H9 (cell line): ENCODE measurements at regions not wholly inside any gene's neighbourhood (a gene's known extent, or its start where the extent isn't known, plus 50 kb on each side); places are given as distances from the start of the nearest gene placed in this dataset.

Source experiments
- DNase-seq: peaks from one replicate; pipeline ENCODE4 v3.0.0-alpha.2; 2017
- H2AFZ ChIP-seq: one replicate; pipeline ENCODE4 v1.6.1; 2013; ENCODE audit warnings: mild to moderate bottlenecking, low read length, control low read depth, moderate library complexity
- H2AK5ac ChIP-seq: 2 replicates; pipeline ENCODE4 v1.6.1; 2013; ENCODE audit warnings: low read length, control low read depth, mixed read lengths; ENCODE audit not compliant: insufficient read length
- H2BK120ac ChIP-seq: one replicate; pipeline ENCODE4 v1.6.1; 2013; ENCODE audit warnings: low read depth, mild to moderate bottlenecking, low read length, control low read depth, inconsistent platforms; ENCODE audit not compliant: poor library complexity, severe bottlenecking
- H2BK12ac ChIP-seq: 2 replicates; pipeline ENCODE4 v1.6.1; 2013; ENCODE audit warnings: low read length, control low read depth, mixed read lengths, low read depth; ENCODE audit not compliant: insufficient read length
- H2BK15ac ChIP-seq: 2 replicates; pipeline ENCODE4 v1.6.1; 2013; ENCODE audit warnings: low read depth, low read length, control low read depth
- H2BK20ac ChIP-seq: one replicate; pipeline ENCODE4 v1.6.1; 2013; ENCODE audit warnings: low read depth, mild to moderate bottlenecking, low read length, control low read depth, inconsistent platforms; ENCODE audit not compliant: poor library complexity, severe bottlenecking
- H2BK5ac ChIP-seq: 2 replicates; pipeline ENCODE4 v1.6.1; 2013; ENCODE audit warnings: low read length, control low read depth, mixed read lengths; ENCODE audit not compliant: insufficient read length
- H3K14ac ChIP-seq: 2 replicates; pipeline ENCODE4 v1.6.1; 2013; ENCODE audit warnings: low read length, control low read depth; ENCODE audit not compliant: insufficient read depth
- H3K18ac ChIP-seq: 2 replicates; pipeline ENCODE4 v1.6.1; 2013; ENCODE audit warnings: low read depth, mild to moderate bottlenecking, mixed read lengths, low read length, control low read depth; ENCODE audit not compliant: insufficient read length
- H3K23ac ChIP-seq: 2 replicates; pipeline ENCODE4 v1.6.1; 2013; ENCODE audit warnings: low read length, control low read depth, mixed read lengths, low read depth; ENCODE audit not compliant: insufficient read length
- H3K23me2 ChIP-seq: 2 replicates; pipeline ENCODE4 v1.6.1; 2013; ENCODE audit warnings: low read depth, mild to moderate bottlenecking, mixed read lengths, low read length, control low read depth; ENCODE audit not compliant: insufficient read length, poor library complexity, severe bottlenecking
- H3K27ac ChIP-seq: 2 replicates; pipeline ENCODE4 v1.5.1; 2013; ENCODE audit warnings: low read length, control low read depth, mixed read lengths, low read depth; ENCODE audit not compliant: insufficient read length
- H3K27me3 ChIP-seq: 2 replicates; pipeline ENCODE4 v1.6.1; 2013; ENCODE audit warnings: low read length, control low read depth, inconsistent platforms; ENCODE audit not compliant: insufficient read depth
- H3K4ac ChIP-seq: 2 replicates; pipeline ENCODE4 v1.6.1; 2013; ENCODE audit warnings: low read depth, mild to moderate bottlenecking, control low read depth, inconsistent platforms, low read length, moderate library complexity
- H3K4me1 ChIP-seq: 2 replicates; pipeline ENCODE4 v1.6.1; 2013; ENCODE audit warnings: low read length, control low read depth, inconsistent platforms; ENCODE audit not compliant: insufficient read depth
- H3K4me2 ChIP-seq: 2 replicates; pipeline ENCODE4 v1.6.1; 2013; ENCODE audit warnings: low read length, control low read depth, mixed read lengths; ENCODE audit not compliant: insufficient read length, insufficient read depth
- H3K56ac ChIP-seq: 2 replicates; pipeline ENCODE4 v1.6.1; 2013; ENCODE audit warnings: low read depth, mild to moderate bottlenecking, mixed read lengths, low read length, control low read depth; ENCODE audit not compliant: insufficient read length
- H3K79me1 ChIP-seq: 2 replicates; pipeline ENCODE4 v1.6.1; 2013; ENCODE audit warnings: low read depth, mild to moderate bottlenecking, moderate library complexity, low read length, control low read depth, inconsistent platforms; ENCODE audit not compliant: insufficient read depth, poor library complexity, severe bottlenecking
- H3K79me2 ChIP-seq: 2 replicates; pipeline ENCODE4 v1.6.1; 2013; ENCODE audit warnings: low read length, control low read depth, inconsistent platforms; ENCODE audit not compliant: insufficient read depth
- H3K9ac ChIP-seq: 2 replicates; pipeline ENCODE4 v1.6.1; 2013; ENCODE audit warnings: low read length, control low read depth, mixed read lengths; ENCODE audit not compliant: insufficient read length; ENCODE audit errors: extremely low read depth
- H3K9me3 ChIP-seq: one replicate; pipeline ENCODE4 v1.6.1; 2013; ENCODE audit warnings: low read depth, low read length, inconsistent platforms; ENCODE audit not compliant: control insufficient read depth
- H3T11ph ChIP-seq: one replicate; pipeline ENCODE4 v1.6.1; 2013; ENCODE audit warnings: mild to moderate bottlenecking, low read length, control low read depth, inconsistent platforms
- H4K20me1 ChIP-seq: one replicate; pipeline ENCODE4 v1.6.1; 2013; ENCODE audit not compliant: control insufficient read depth, insufficient read length, insufficient read depth
- H4K5ac ChIP-seq: 2 replicates; pipeline ENCODE4 v1.6.1; 2013; ENCODE audit warnings: low read depth, mild to moderate bottlenecking, mixed read lengths, low read length, control low read depth; ENCODE audit not compliant: insufficient read length
- H4K8ac ChIP-seq: replicated peaks from 2 replicates; pipeline ENCODE4 v1.6.1; 2013; ENCODE audit warnings: low read length, control low read depth, mixed read lengths, low read depth; ENCODE audit not compliant: insufficient read length
- H4K91ac ChIP-seq: 2 replicates; pipeline ENCODE4 v1.6.1; 2013; ENCODE audit warnings: low read depth, mild to moderate bottlenecking, moderate library complexity, mixed read lengths, low read length, control low read depth; ENCODE audit not compliant: insufficient read length
- H3K27ac Mint-ChIP-seq, 3 experiments: 2 replicates in 2 of 3; 3 replicates in 1 of 3; pipeline ENCODE4 v1.8.0; 2020 to 2021; ENCODE audit warnings: mixed read lengths in 3 of 3, mild to moderate bottlenecking in 1 of 3, moderate library complexity in 1 of 3
- H3K27me3 Mint-ChIP-seq: 2 replicates; pipeline ENCODE4 v1.8.0; 2021; ENCODE audit warnings: low read depth, mild to moderate bottlenecking, moderate library complexity, mixed read lengths
- H3K36me3 Mint-ChIP-seq, 3 experiments: 2 replicates in 2 of 3; 3 replicates in 1 of 3; pipeline ENCODE4 v1.8.0; 2020 to 2021; ENCODE audit warnings: low read depth in 3 of 3, mixed read lengths in 3 of 3; ENCODE audit not compliant: insufficient read depth in 1 of 3
- H3K4me1 Mint-ChIP-seq, 2 experiments: 2 replicates each; pipeline ENCODE4 v1.8.0; 2020; ENCODE audit warnings: mixed read lengths in 2 of 2
- H3K4me3 Mint-ChIP-seq, 2 experiments: 2 replicates in 1 of 2; 3 replicates in 1 of 2; pipeline ENCODE4 v1.8.0; 2020 to 2021; ENCODE audit warnings: mild to moderate bottlenecking in 2 of 2, mixed read lengths in 2 of 2, moderate library complexity in 1 of 2
- H3K9me3 Mint-ChIP-seq, 2 experiments: 2 replicates in 1 of 2; 3 replicates in 1 of 2; pipeline ENCODE4 v1.8.0; 2020; ENCODE audit warnings: mild to moderate bottlenecking in 2 of 2, mixed read lengths in 2 of 2, moderate library complexity in 1 of 2
- CTCF ChIP-seq: fragments of 200-600 bp; sonication (generic); conservative IDR thresholded peaks from 3 replicates; pipeline ENCODE4 v1.8.0; 2021; ENCODE audit warnings: antibody characterized with exemption, mild to moderate bottlenecking
- WGBS: extraction: QIAGEN DNeasy Blood & Tissue Kit; methylation state at CpG from one replicate; pipeline ENCODE4 v1.1.7; 2013; ENCODE audit warnings: missing lambda C conversion rate, low lambda C conversion rate, mixed read lengths; ENCODE audit not compliant: insufficient read length; ENCODE audit errors: extremely low coverage; 5-methylcytosine and 5-hydroxymethylcytosine counted together

GRCh38 chr14:22338917-22339715 is 249.9 kb downstream of the DAD1 start:
- no peak for TF ChIP-seq CTCF
- Histone ChIP-seq H4K20me1 (no peaks in the 10 kb centered on the region), H3K27me3 (no peaks in the 10 kb centered on the region), H2BK5ac (no peak overlapping the region), H3K79me1 (no peaks in the 10 kb centered on the region), H3T11ph (no peak overlapping the region), H2BK12ac (no peak overlapping the region), H3K27ac (no peak overlapping the region), H3K9ac (no peak overlapping the region), H3K4me2 (no peak overlapping the region), H3K9me3 (peaks cover 4% of the 10 kb centered on the region), H2BK20ac (no peak overlapping the region), H3K4ac (no peak overlapping the region), H3K23me2 (no peaks in the 10 kb centered on the region), H2AK5ac (no peak overlapping the region), H2BK120ac (no peak overlapping the region), H3K79me2 (no peaks in the 10 kb centered on the region), H3K4me1 (peaks cover 4% of the 10 kb centered on the region; the same call in 1 of the 2 replicates), H3K23ac (no peak overlapping the region), H3K56ac (no peak overlapping the region), H3K14ac (no peak overlapping the region), H4K8ac (no peak overlapping the region), H4K91ac (no peak overlapping the region), H2AFZ (no peak overlapping the region), H4K5ac (no peak overlapping the region), H2BK15ac (no peak overlapping the region), H3K18ac (no peak overlapping the region)
- Mint-ChIP-seq H3K4me1 (peaks cover 9% of the 10 kb centered on the region in 2 experiments), H3K36me3 (peaks cover 9 to 12% (median 10%) of the 10 kb centered on the region in 3 experiments), H3K4me3 (no peak overlapping the region), H3K27me3 (no peaks in the 10 kb centered on the region), H3K9me3 (peaks cover 11 to 15% of the 10 kb centered on the region in 2 experiments), H3K27ac (no peak overlapping the region)
- DNase-seq, result no peak
- WGBS, result no CpG with 5 or more reads among the region's 8 CpGs
